Nephron progenitor cell (in vitro differentiated cells): ENCODE measurements at regions not wholly inside any gene's neighbourhood (a gene's known extent, or its start where the extent isn't known, plus 50 kb on each side); places are given as distances from the start of the nearest gene placed in this dataset.

ENCODE experiments used
- DNase-seq: peaks from one replicate; pipeline ENCODE4 v3.0.0; 2021
- H3K27ac Mint-ChIP-seq: 2 replicates; pipeline ENCODE4 v1.8.0; 2021; ENCODE audit warnings: mild to moderate bottlenecking, moderate library complexity, mixed read lengths
- H3K27me3 Mint-ChIP-seq: 2 replicates; pipeline ENCODE4 v1.8.0; 2021; ENCODE audit warnings: mild to moderate bottlenecking, low read depth, mixed read lengths; ENCODE audit not compliant: poor library complexity
- H3K36me3 Mint-ChIP-seq: 2 replicates; pipeline ENCODE4 v1.8.0; 2021; ENCODE audit warnings: low read depth, mixed read lengths
- H3K4me1 Mint-ChIP-seq: 2 replicates; pipeline ENCODE4 v1.8.0; 2021; ENCODE audit warnings: mixed read lengths
- H3K4me3 Mint-ChIP-seq: 2 replicates; pipeline ENCODE4 v1.8.0; 2021; ENCODE audit warnings: mild to moderate bottlenecking, moderate library complexity, mixed read lengths
- H3K9me3 Mint-ChIP-seq: 2 replicates; pipeline ENCODE4 v1.8.0; 2021; ENCODE audit warnings: mild to moderate bottlenecking, moderate library complexity, mixed read lengths
- CTCF ChIP-seq: fragments of 200-600 bp; sonication (generic); IDR thresholded peaks from 2 replicates; pipeline ENCODE4 v1.5.0; 2021; ENCODE audit warnings: antibody characterized with exemption

GRCh38 chr11:127451861-127452260, 451.3 kb upstream of the KIRREL3 start:
- H3K4me1 Mint-ChIP-seq, result peaks cover 20% of the 10 kb centered on the region
- no peaks in the 10 kb centered on the region for H3K27me3 Mint-ChIP-seq
- H3K4me3 Mint-ChIP-seq, result no peak overlapping the region
- H3K36me3 Mint-ChIP-seq, result no peaks in the 10 kb centered on the region
- H3K27ac Mint-ChIP-seq, result no peak overlapping the region
- TF ChIP-seq CTCF, result no peak
- peaks cover 5% of the 10 kb centered on the region for H3K9me3 Mint-ChIP-seq
- no peak for DNase-seq

GRCh38 chr11:127448101-127448500, 447.5 kb upstream of the KIRREL3 start:
- DNase-seq, result no peak
- Mint-ChIP-seq H3K36me3 (no peaks in the 10 kb centered on the region), H3K27me3 (no peaks in the 10 kb centered on the region), H3K27ac (no peak overlapping the region), H3K4me3 (no peak overlapping the region), H3K9me3 (peaks cover 5% of the 10 kb centered on the region), H3K4me1 (peaks cover 8% of the 10 kb centered on the region)
- no peak for TF ChIP-seq CTCF

GRCh38 chr11:127445476-127445875, 444.9 kb upstream of the KIRREL3 start:
- H3K36me3 Mint-ChIP-seq, result no peaks in the 10 kb centered on the region
- peaks cover 8% of the 10 kb centered on the region for H3K4me1 Mint-ChIP-seq
- H3K27ac Mint-ChIP-seq, result no peak overlapping the region
- no peak for DNase-seq
- no peak overlapping the region for H3K4me3 Mint-ChIP-seq
- no peak for TF ChIP-seq CTCF
- H3K27me3 Mint-ChIP-seq, result no peaks in the 10 kb centered on the region
- peaks cover 5% of the 10 kb centered on the region for H3K9me3 Mint-ChIP-seq

GRCh38 chr11:127443297-127443696, 442.7 kb upstream of the KIRREL3 start:
- no peak for DNase-seq
- H3K9me3 Mint-ChIP-seq, result no peaks in the 10 kb centered on the region
- no peaks in the 10 kb centered on the region for H3K36me3 Mint-ChIP-seq
- peaks cover 4% of the 10 kb centered on the region for H3K27me3 Mint-ChIP-seq
- H3K4me1 Mint-ChIP-seq, result peaks cover 8% of the 10 kb centered on the region
- H3K27ac Mint-ChIP-seq, result no peak overlapping the region
- no peak overlapping the region for H3K4me3 Mint-ChIP-seq
- TF ChIP-seq CTCF, result no peak

- peaks cover 5% of the 10 kb centered on the region for H3K4me1 Mint-ChIP-seq
- H3K27ac Mint-ChIP-seq, result no peak overlapping the region
- no peak overlapping the region for H3K4me3 Mint-ChIP-seq
- H3K27me3 Mint-ChIP-seq, result peaks cover 4% of the 10 kb centered on the region
- TF ChIP-seq CTCF, result no peak
- H3K9me3 Mint-ChIP-seq, result no peaks in the 10 kb centered on the region
- no peak for DNase-seq
- H3K36me3 Mint-ChIP-seq, result no peaks in the 10 kb centered on the region
These were observed 440.0 kb upstream of the KIRREL3 start for GRCh38 chr11:127440616-127441015.

GRCh38 chr11:127425281-127425680, 424.7 kb upstream of the KIRREL3 start:
- Mint-ChIP-seq H3K27me3 (no peaks in the 10 kb centered on the region), H3K4me3 (no peak overlapping the region), H3K27ac (no peak overlapping the region), H3K4me1 (no peaks in the 10 kb centered on the region), H3K9me3 (peaks cover under 1% of the 10 kb centered on the region), H3K36me3 (no peaks in the 10 kb centered on the region)
- DNase-seq, result no peak
- TF ChIP-seq CTCF, result no peak
